Loucy (cell line): ENCODE measurements at regions not wholly inside any gene's neighbourhood (a gene's known extent, or its start where the extent isn't known, plus 50 kb on each side); places are given as distances from the start of the nearest gene placed in this dataset.

ENCODE experiments used
- CTCF ChIP-seq: fragments of 200-600 bp; sonication (generic); conservative IDR thresholded peaks from 2 replicates; pipeline ENCODE4 v1.5.1; 2014; ENCODE audit warnings: mild to moderate bottlenecking, antibody characterized with exemption, low read length
- EZH2phosphoT487 ChIP-seq: fragments of 200-600 bp; IDR thresholded peaks from 2 replicates; pipeline ENCODE4 v1.6.1; 2018; ENCODE audit warnings: antibody characterized with exemption, mild to moderate bottlenecking, moderate library complexity, borderline replicate concordance

- no peak for TF ChIP-seq CTCF
- no peak for TF ChIP-seq EZH2phosphoT487
These were observed 168.4 kb upstream of the TNFAIP3 start for GRCh38 chr6:137698636-137699030.
